ENCODE measurements at regions not wholly inside any gene's neighbourhood (a gene's known extent, or its start where the extent isn't known, plus 50 kb on each side); places are given as distances from the start of the nearest gene placed in this dataset.

DNA sequence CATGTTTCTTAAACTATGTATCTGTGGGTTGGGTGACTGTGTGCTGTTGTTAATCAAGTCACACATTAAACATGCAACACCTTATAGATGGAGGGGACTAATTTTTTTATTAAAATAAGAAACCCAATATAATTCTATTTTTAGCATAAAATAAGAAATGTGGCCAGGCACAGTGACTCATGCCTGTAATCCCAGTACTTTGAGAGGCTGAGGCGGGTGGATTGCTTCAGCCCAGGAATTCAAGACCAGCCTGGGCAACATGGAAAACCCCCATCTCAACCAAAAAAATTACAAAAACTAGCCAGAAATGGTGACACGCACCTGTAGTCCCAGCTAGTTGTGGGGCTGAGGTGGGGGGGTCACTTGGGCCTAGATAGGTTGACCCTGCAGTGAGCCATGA is 1021.0 kb downstream of the EPHA3 start:
- no peak overlapping the region for H4K91ac ChIP-seq (ENCODE audit: low read depth, low read length, poor library complexity)
- no peak overlapping the region for H3K4me2 ChIP-seq (ENCODE audit: insufficient read depth, low read length, poor library complexity, severe bottlenecking)
- H3K4me1 ChIP-seq (ENCODE audit: control insufficient read depth in 2 of 2, insufficient read depth in 1 of 2, low read depth in 1 of 2, low read length in 2 of 2) = no peaks in the 10 kb centered on the region
- H2BK5ac ChIP-seq (ENCODE audit: low read length) = no peak overlapping the region
- DNase-seq (ENCODE audit: low spot score) = no peak
- H3K9me3 ChIP-seq (replicated peaks in 1 of 2; ENCODE audit: control insufficient read depth in 2 of 2, insufficient read depth in 1 of 2, low read depth in 1 of 2, low read length in 2 of 2) = no peaks in the 10 kb centered on the region
- no peak overlapping the region for H3K23ac ChIP-seq (ENCODE audit: low read depth, low read length, poor library complexity)
- no peak overlapping the region for H3K4ac ChIP-seq (ENCODE audit: low read length)
- no peaks in the 10 kb centered on the region for H3K27me3 ChIP-seq (ENCODE audit: control insufficient read depth in 3 of 3, insufficient read depth in 3 of 3, low read depth in 1 of 3, low read length in 3 of 3)
- no peak overlapping the region for H2AK5ac ChIP-seq (ENCODE audit: low read depth, low read length)
- H2BK15ac ChIP-seq (ENCODE audit: low read length) = no peak overlapping the region
- no peak overlapping the region for H2BK12ac ChIP-seq (ENCODE audit: low read length)
- no peaks in the 10 kb centered on the region for H3K36me3 ChIP-seq (replicated peaks in 1 of 2; ENCODE audit: control insufficient read depth in 2 of 2, insufficient read depth in 2 of 2, low read length in 2 of 2)
- H2BK120ac ChIP-seq (ENCODE audit: low read depth, low read length) = no peak overlapping the region
- no peak overlapping the region for H3K14ac ChIP-seq (ENCODE audit: low read length)
- H4K8ac ChIP-seq (ENCODE audit: low read depth, low read length) = no peak overlapping the region
- H2AFZ ChIP-seq (ENCODE audit: low read length) = no peak overlapping the region
- no peak overlapping the region for H3K4me3 ChIP-seq (ENCODE audit: low read length in 2 of 2)
- WGBS, 2 donors (ENCODE audit: extremely low coverage in 2 of 2, insufficient read length in 2 of 2, insufficient replicate concordance in 1 of 2) = no CpG with 5 or more reads among the region's 2 CpGs
- H3K79me1 ChIP-seq (ENCODE audit: low read depth, low read length) = no peaks in the 10 kb centered on the region
- no peak overlapping the region for H3K9ac ChIP-seq (ENCODE audit: low read depth, low read length, poor library complexity)
- no peak overlapping the region for H3K18ac ChIP-seq (ENCODE audit: low read length)
- no peak overlapping the region for H3K27ac ChIP-seq (replicated peaks; ENCODE audit: low read length)

DNA sequence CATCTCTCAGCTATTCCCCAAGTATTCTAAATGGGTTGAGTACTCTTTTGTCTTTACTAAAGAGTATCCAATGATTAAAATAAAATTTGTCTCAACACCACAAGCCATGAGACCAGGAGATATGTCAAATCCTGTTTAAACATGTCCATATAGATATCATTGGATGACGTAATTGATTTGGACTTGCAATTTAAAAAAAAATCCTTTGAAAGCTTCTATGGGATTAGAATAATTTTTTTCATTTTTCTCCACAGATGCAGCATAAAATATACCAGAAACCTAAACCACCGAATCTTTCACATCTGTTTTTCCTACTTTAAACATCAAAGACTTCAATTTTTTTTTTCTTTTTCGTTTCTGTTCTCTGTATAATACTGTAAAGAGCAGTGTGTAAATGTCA is 1022.3 kb downstream of the EPHA3 start:
- H3K4ac ChIP-seq (ENCODE audit: low read length) = no peak overlapping the region

DNA sequence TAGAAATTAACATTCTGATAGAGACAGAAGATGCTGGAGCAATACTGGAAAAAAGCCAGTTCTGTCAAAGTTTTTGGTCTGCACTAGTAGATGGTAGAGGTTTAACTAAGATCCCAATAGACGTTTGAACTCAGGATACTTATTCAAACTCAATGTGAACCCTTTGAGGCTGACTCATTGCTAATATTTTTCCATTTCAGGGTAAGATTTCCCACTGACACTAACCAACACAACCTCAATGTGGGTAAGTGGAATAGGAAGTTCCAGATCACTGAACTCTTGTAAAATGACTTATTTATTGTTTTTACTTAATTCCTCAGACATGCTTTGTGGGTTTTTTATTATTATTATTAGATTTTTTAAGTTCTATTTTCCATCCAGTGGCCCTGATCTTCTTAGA is 1024.8 kb downstream of the EPHA3 start:
- H4K91ac ChIP-seq (ENCODE audit: low read depth, low read length, poor library complexity) = no peak overlapping the region
- no peak overlapping the region for H2BK120ac ChIP-seq (ENCODE audit: low read depth, low read length)
- H3K9me3 ChIP-seq (replicated peaks in 1 of 2; ENCODE audit: control insufficient read depth in 2 of 2, insufficient read depth in 1 of 2, low read depth in 1 of 2, low read length in 2 of 2) = no peaks in the 10 kb centered on the region
- H3K27me3 ChIP-seq (ENCODE audit: control insufficient read depth in 3 of 3, insufficient read depth in 3 of 3, low read depth in 1 of 3, low read length in 3 of 3) = no peaks in the 10 kb centered on the region
- H3K79me1 ChIP-seq (ENCODE audit: low read depth, low read length) = no peaks in the 10 kb centered on the region
- no peak overlapping the region for H4K8ac ChIP-seq (ENCODE audit: low read depth, low read length)
- H3K23ac ChIP-seq (ENCODE audit: low read depth, low read length, poor library complexity) = no peak overlapping the region
- no peak overlapping the region for H3K9ac ChIP-seq (ENCODE audit: low read depth, low read length, poor library complexity)
- H3K14ac ChIP-seq (ENCODE audit: low read length) = no peak overlapping the region
- no peak overlapping the region for H3K4ac ChIP-seq (ENCODE audit: low read length)
- no peak overlapping the region for H3K27ac ChIP-seq (replicated peaks; ENCODE audit: low read length)
- no peak for DNase-seq (ENCODE audit: low spot score)
- H2BK12ac ChIP-seq (ENCODE audit: low read length) = no peak overlapping the region
- no peaks in the 10 kb centered on the region for H3K36me3 ChIP-seq (replicated peaks in 1 of 2; ENCODE audit: control insufficient read depth in 2 of 2, insufficient read depth in 2 of 2, low read length in 2 of 2)
- no peak overlapping the region for H3K4me2 ChIP-seq (ENCODE audit: insufficient read depth, low read length, poor library complexity, severe bottlenecking)
- WGBS, 2 donors (ENCODE audit: extremely low coverage in 2 of 2, insufficient read length in 2 of 2, insufficient replicate concordance in 1 of 2) = no CpG with 5 or more reads among the region's 1 CpG
- H3K4me1 ChIP-seq (ENCODE audit: control insufficient read depth in 2 of 2, insufficient read depth in 1 of 2, low read depth in 1 of 2, low read length in 2 of 2) = peaks cover 0 to 5% of the 10 kb centered on the region in 2 donors
- no peak overlapping the region for H2BK15ac ChIP-seq (ENCODE audit: low read length)
- no peak overlapping the region for H3K4me3 ChIP-seq (ENCODE audit: low read length in 2 of 2)
- H3K18ac ChIP-seq (ENCODE audit: low read length) = no peak overlapping the region
- H2BK5ac ChIP-seq (ENCODE audit: low read length) = no peak overlapping the region
- H2AK5ac ChIP-seq (ENCODE audit: low read depth, low read length) = no peak overlapping the region
- H2AFZ ChIP-seq (ENCODE audit: low read length) = no peak overlapping the region

More for the DNA sequence above, 1022.3 kb downstream of the EPHA3 start:
- H3K4me3 ChIP-seq (ENCODE audit: low read length in 2 of 2) = no peak overlapping the region
- H3K27me3 ChIP-seq (ENCODE audit: control insufficient read depth in 3 of 3, insufficient read depth in 3 of 3, low read depth in 1 of 3, low read length in 3 of 3) = no peaks in the 10 kb centered on the region
- H4K91ac ChIP-seq (ENCODE audit: low read depth, low read length, poor library complexity) = no peak overlapping the region
- no peak overlapping the region for H2BK15ac ChIP-seq (ENCODE audit: low read length)
- no peak overlapping the region for H3K14ac ChIP-seq (ENCODE audit: low read length)
- no peak for DNase-seq (ENCODE audit: low spot score)
- no peaks in the 10 kb centered on the region for H3K79me1 ChIP-seq (ENCODE audit: low read depth, low read length)
- no peak overlapping the region for H4K8ac ChIP-seq (ENCODE audit: low read depth, low read length)
- H2BK120ac ChIP-seq (ENCODE audit: low read depth, low read length) = no peak overlapping the region
- H3K4me1 ChIP-seq (ENCODE audit: control insufficient read depth in 2 of 2, insufficient read depth in 1 of 2, low read depth in 1 of 2, low read length in 2 of 2) = peaks cover 0 to 1% of the 10 kb centered on the region in 2 donors
- no peak overlapping the region for H2AFZ ChIP-seq (ENCODE audit: low read length)
- H3K27ac ChIP-seq (replicated peaks; ENCODE audit: low read length) = no peak overlapping the region
- no peak overlapping the region for H2BK5ac ChIP-seq (ENCODE audit: low read length)
- H2BK12ac ChIP-seq (ENCODE audit: low read length) = no peak overlapping the region
- no peak overlapping the region for H2AK5ac ChIP-seq (ENCODE audit: low read depth, low read length)
- H3K9me3 ChIP-seq (replicated peaks in 1 of 2; ENCODE audit: control insufficient read depth in 2 of 2, insufficient read depth in 1 of 2, low read depth in 1 of 2, low read length in 2 of 2) = no peaks in the 10 kb centered on the region
- H3K36me3 ChIP-seq (replicated peaks in 1 of 2; ENCODE audit: control insufficient read depth in 2 of 2, insufficient read depth in 2 of 2, low read length in 2 of 2) = no peaks in the 10 kb centered on the region
- WGBS, 2 donors (ENCODE audit: extremely low coverage in 2 of 2, insufficient read length in 2 of 2, insufficient replicate concordance in 1 of 2) = 100% methylated on average over 1 of the region's 3 CpGs; no CpG with 5 or more reads in 1 of the 2 donors
- H3K9ac ChIP-seq (ENCODE audit: low read depth, low read length, poor library complexity) = no peak overlapping the region
- H3K4me2 ChIP-seq (ENCODE audit: insufficient read depth, low read length, poor library complexity, severe bottlenecking) = no peak overlapping the region
- no peak overlapping the region for H3K23ac ChIP-seq (ENCODE audit: low read depth, low read length, poor library complexity)
- no peak overlapping the region for H3K18ac ChIP-seq (ENCODE audit: low read length)

DNA sequence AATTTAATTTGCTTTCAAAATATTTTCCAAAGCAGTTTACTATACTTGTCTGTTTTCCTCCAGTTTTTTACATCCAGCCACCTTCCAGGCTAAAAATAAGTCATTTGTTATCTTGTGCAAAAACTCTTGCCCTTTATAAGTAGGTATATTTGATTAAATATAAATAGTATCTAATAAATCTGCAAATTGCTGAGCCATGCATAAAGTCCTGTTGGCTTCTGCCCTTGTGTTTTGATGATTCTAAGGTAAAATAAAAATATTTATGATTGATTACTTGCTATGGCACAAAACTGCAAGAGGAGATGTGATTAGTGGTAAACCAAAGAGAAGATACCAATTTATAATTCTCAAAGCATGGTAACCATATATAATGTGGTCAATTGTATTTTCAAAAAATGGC is 1026.7 kb downstream of the EPHA3 start:
- no peaks in the 10 kb centered on the region for H3K27me3 ChIP-seq (ENCODE audit: control insufficient read depth in 3 of 3, insufficient read depth in 3 of 3, low read depth in 1 of 3, low read length in 3 of 3)
- H3K4me3 ChIP-seq (ENCODE audit: low read length in 2 of 2) = no peak overlapping the region
- H3K4me2 ChIP-seq (ENCODE audit: insufficient read depth, low read length, poor library complexity, severe bottlenecking) = no peak overlapping the region
- H3K27ac ChIP-seq (replicated peaks; ENCODE audit: low read length) = no peak overlapping the region
- no peaks in the 10 kb centered on the region for H3K79me1 ChIP-seq (ENCODE audit: low read depth, low read length)
- no peak overlapping the region for H2AFZ ChIP-seq (ENCODE audit: low read length)
- no peak overlapping the region for H2AK5ac ChIP-seq (ENCODE audit: low read depth, low read length)
- no peak overlapping the region for H4K91ac ChIP-seq (ENCODE audit: low read depth, low read length, poor library complexity)
- H2BK15ac ChIP-seq (ENCODE audit: low read length) = no peak overlapping the region
- DNase-seq (ENCODE audit: low spot score) = no peak
- no peak overlapping the region for H3K9ac ChIP-seq (ENCODE audit: low read depth, low read length, poor library complexity)
- H4K8ac ChIP-seq (ENCODE audit: low read depth, low read length) = no peak overlapping the region
- no peak overlapping the region for H2BK5ac ChIP-seq (ENCODE audit: low read length)
- H3K23ac ChIP-seq (ENCODE audit: low read depth, low read length, poor library complexity) = no peak overlapping the region
- peaks cover 0 to 5% of the 10 kb centered on the region in 2 donors for H3K4me1 ChIP-seq (ENCODE audit: control insufficient read depth in 2 of 2, insufficient read depth in 1 of 2, low read depth in 1 of 2, low read length in 2 of 2)
- no peaks in the 10 kb centered on the region for H3K9me3 ChIP-seq (replicated peaks in 1 of 2; ENCODE audit: control insufficient read depth in 2 of 2, insufficient read depth in 1 of 2, low read depth in 1 of 2, low read length in 2 of 2)
- H2BK120ac ChIP-seq (ENCODE audit: low read depth, low read length) = no peak overlapping the region
- H3K14ac ChIP-seq (ENCODE audit: low read length) = no peak overlapping the region
- H3K36me3 ChIP-seq (replicated peaks in 1 of 2; ENCODE audit: control insufficient read depth in 2 of 2, insufficient read depth in 2 of 2, low read length in 2 of 2) = no peaks in the 10 kb centered on the region
- no peak overlapping the region for H2BK12ac ChIP-seq (ENCODE audit: low read length)
- H3K4ac ChIP-seq (ENCODE audit: low read length) = no peak overlapping the region
- no peak overlapping the region for H3K18ac ChIP-seq (ENCODE audit: low read length)
